ENCODE measurements at regions not wholly inside any gene's neighbourhood (a gene's known extent, or its start where the extent isn't known, plus 50 kb on each side); places are given as distances from the start of the nearest gene placed in this dataset.

DNA sequence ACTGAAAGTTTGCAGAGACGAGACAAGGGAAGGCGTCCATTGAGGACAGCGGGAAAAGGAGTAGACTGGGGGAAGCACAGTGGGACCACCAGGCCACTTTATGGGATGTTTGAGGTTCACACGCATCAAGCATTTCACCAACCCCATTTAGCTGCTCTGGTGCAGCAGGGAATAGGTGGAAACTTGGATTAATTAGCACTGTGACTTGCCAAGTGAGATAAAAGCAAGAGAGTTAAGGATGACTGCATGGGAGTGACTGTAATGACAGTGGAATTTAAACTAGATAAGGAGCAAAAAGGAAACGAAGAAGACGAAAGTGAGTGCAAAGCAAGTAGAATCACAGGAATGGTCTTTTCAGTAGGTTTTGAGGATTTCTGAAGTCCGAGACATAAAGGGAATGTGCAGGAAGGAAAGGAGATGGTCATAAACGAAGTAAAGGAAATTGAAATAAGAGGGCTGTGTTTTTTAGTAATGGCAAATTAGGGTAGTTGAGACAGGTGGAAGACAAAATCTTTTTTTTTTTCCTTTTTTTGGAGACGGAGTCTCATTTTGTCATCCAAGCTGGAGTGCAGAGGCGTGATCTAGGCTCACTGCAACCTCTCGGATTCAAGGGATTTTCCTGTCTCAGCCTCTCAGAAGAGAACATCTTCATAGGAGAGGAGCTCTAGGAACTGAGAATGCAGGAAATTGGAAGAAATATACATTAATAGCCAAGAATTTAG lies 119.0 kb upstream of the MAP9 start:
- DNase-seq (ENCODE audit: low read depth), result no peak
- Histone ChIP-seq H3K4me3 (ENCODE audit: low read depth, low read length) (no peak overlapping the region), H3K27me3 (ENCODE audit: control insufficient read depth, insufficient read depth, low read length) (no peaks in the 10 kb centered on the region), H3K36me3 (ENCODE audit: control insufficient read depth, insufficient read depth, low read length) (no peaks in the 10 kb centered on the region)
- TF ChIP-seq, protein P1, sequence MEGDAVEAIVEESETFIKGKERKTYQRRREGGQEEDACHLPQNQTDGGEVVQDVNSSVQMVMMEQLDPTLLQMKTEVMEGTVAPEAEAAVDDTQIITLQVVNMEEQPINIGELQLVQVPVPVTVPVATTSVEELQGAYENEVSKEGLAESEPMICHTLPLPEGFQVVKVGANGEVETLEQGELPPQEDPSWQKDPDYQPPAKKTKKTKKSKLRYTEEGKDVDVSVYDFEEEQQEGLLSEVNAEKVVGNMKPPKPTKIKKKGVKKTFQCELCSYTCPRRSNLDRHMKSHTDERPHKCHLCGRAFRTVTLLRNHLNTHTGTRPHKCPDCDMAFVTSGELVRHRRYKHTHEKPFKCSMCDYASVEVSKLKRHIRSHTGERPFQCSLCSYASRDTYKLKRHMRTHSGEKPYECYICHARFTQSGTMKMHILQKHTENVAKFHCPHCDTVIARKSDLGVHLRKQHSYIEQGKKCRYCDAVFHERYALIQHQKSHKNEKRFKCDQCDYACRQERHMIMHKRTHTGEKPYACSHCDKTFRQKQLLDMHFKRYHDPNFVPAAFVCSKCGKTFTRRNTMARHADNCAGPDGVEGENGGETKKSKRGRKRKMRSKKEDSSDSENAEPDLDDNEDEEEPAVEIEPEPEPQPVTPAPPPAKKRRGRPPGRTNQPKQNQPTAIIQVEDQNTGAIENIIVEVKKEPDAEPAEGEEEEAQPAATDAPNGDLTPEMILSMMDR (IDR thresholded peaks at IDR 0.05; ENCODE audit: insufficient read depth, low read length, poor library complexity, severe bottlenecking), result no peak

DNA sequence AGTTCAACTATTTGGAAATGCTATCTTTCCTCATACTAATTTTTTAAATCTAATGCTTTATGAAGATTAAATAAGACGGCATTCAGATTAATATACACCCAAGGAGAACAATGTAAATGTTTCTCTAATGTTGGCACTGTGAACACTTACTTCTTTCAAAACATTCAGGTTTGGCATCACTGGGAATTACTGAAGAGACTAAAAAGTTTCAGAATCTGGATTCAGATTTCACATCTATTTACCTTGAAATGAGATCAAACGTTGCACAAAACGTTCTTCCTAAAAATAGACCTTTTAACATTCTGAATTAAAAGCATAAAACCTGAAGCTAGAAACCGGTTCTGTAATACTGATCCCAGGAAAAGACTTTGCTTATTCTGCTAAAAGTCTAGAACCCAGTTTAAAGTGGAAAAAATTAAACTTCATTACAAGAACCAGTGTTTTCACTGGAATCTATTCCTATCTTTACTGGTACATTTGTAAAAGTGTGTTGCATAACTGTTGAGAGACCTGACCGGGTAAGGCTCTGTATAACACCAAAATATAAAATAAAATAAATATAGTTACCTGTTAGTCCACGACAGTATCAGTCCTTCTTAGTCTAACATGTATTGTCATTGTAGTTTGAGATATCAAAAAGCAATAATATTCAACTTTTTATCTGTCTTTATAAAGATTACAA lies 117.4 kb upstream of the MAP9 start:
- no peak overlapping the region for H3K4me3 ChIP-seq (ENCODE audit: low read depth, low read length)
- DNase-seq (ENCODE audit: low read depth), result no peak
- no peaks in the 10 kb centered on the region for H3K36me3 ChIP-seq (ENCODE audit: control insufficient read depth, insufficient read depth, low read length)
- no peaks in the 10 kb centered on the region for H3K27me3 ChIP-seq (ENCODE audit: control insufficient read depth, insufficient read depth, low read length)
- TF ChIP-seq, protein P1 (IDR thresholded peaks at IDR 0.05; ENCODE audit: insufficient read depth, low read length, poor library complexity, severe bottlenecking), result no peak

DNA sequence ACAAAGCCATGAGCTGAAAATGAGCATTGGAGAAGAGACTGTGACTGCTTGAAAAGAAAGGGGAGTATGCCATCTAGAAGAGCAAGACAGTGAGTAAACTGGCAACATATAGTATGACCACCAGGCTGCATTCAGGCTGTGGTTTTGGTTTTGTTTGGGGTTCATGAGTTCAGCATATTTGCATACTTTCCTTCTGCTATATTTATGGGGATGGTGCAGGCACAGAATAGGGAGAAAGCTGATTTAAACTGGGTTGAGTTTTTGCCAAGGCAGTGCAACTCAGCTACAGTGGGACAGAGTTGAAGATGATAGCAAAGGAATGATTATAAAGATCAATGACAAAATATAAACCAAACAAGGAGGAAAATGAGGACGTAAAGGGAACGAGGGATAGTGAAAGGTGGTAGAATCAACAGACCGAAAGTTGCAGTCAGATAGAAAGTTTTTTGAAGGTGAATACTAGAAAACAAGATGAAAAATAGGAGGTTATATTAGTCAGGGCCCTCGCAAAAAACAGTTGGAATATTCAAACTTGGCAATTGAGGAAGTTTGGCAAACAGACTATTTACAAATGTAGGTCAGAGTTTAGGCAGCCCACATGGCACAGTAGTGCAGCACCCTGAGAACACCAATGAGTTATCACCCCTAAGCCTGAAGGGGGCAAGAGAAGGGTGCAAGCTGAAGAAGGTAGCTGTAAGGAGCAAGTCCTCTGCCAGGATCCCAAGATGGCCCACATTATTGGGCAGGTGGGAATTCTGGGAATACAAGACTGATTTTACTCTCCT lies 114.8 kb upstream of the MAP9 start:
- Histone ChIP-seq H3K4me3 (ENCODE audit: low read depth, low read length) (no peak overlapping the region), H3K27me3 (ENCODE audit: control insufficient read depth, insufficient read depth, low read length) (no peaks in the 10 kb centered on the region), H3K36me3 (ENCODE audit: control insufficient read depth, insufficient read depth, low read length) (no peaks in the 10 kb centered on the region)
- DNase-seq (ENCODE audit: low read depth), result no peak
- TF ChIP-seq, protein P1 (IDR thresholded peaks at IDR 0.05; ENCODE audit: insufficient read depth, low read length, poor library complexity, severe bottlenecking), result no peak

DNA sequence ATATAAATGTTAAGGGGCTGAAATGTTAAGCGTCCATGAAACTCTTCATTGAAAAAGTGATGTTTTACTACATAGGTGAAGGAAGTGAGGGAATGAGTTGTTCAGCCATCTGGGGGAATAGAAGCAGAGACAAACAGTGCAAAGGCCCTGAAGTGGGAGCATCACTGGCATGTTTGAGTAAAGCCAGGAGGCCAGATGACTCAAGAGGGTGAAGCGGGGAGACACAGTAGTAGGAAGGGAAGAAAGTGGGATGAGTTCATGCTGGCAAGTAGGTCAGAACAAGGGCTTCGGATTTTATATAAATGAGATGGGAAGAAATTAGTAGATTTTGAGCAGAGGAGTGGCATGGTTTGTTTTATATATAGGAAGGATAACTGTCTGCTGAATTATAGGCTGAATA lies 112.5 kb upstream of the MAP9 start:
- Histone ChIP-seq H3K36me3 (ENCODE audit: control insufficient read depth, insufficient read depth, low read length) (no peaks in the 10 kb centered on the region), H3K27me3 (ENCODE audit: control insufficient read depth, insufficient read depth, low read length) (no peaks in the 10 kb centered on the region), H3K4me3 (ENCODE audit: low read depth, low read length) (no peak overlapping the region)
- no peak for DNase-seq (ENCODE audit: low read depth)
- TF ChIP-seq, protein P1 (IDR thresholded peaks at IDR 0.05; ENCODE audit: insufficient read depth, low read length, poor library complexity, severe bottlenecking), result no peak

DNA sequence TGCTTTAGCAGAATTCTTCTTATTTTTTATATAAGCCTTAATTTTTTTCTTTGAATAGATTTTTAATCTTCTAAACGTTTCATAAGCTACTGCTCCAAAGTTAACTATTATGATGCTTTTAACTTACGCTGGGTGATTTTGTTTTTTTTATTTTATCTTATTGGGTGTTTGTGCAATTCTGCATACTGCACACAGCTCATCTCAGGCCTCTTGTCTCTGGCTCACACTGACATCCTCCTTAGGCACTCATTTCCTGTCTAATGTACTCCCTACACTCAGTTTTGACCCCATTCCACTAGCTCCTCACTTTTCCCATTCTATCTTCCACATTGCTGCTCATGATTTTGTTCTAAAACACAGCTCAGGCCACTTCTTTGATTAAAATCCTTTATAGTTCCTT lies 111.9 kb upstream of the MAP9 start:
- no peaks in the 10 kb centered on the region for H3K27me3 ChIP-seq (ENCODE audit: control insufficient read depth, insufficient read depth, low read length)
- DNase-seq (ENCODE audit: low read depth), result no peak
- TF ChIP-seq, protein P1 (IDR thresholded peaks at IDR 0.05; ENCODE audit: insufficient read depth, low read length, poor library complexity, severe bottlenecking), result no peak
- no peak overlapping the region for H3K4me3 ChIP-seq (ENCODE audit: low read depth, low read length)
- no peaks in the 10 kb centered on the region for H3K36me3 ChIP-seq (ENCODE audit: control insufficient read depth, insufficient read depth, low read length)

All from kidney epithelial cell (primary cell).